HG03442 (cell line): ENCODE measurements at regions not wholly inside any gene's neighbourhood (a gene's known extent, or its start where the extent isn't known, plus 50 kb on each side); places are given as distances from the start of the nearest gene placed in this dataset.
"Not testable (repeated sequence)": the region's sequence is repeated elsewhere in the genome, so short reads cannot be mapped to it uniquely, and the experiment has no call there.

Source experiments
- ATAC-seq: cut with Tn5 transposase; IDR thresholded peaks from one replicate; pipeline ENCODE4 v1.9.1; 2021; ENCODE audit warnings: mild to moderate bottlenecking, moderate library complexity; ENCODE audit not compliant: unreplicated experiment

DNA sequence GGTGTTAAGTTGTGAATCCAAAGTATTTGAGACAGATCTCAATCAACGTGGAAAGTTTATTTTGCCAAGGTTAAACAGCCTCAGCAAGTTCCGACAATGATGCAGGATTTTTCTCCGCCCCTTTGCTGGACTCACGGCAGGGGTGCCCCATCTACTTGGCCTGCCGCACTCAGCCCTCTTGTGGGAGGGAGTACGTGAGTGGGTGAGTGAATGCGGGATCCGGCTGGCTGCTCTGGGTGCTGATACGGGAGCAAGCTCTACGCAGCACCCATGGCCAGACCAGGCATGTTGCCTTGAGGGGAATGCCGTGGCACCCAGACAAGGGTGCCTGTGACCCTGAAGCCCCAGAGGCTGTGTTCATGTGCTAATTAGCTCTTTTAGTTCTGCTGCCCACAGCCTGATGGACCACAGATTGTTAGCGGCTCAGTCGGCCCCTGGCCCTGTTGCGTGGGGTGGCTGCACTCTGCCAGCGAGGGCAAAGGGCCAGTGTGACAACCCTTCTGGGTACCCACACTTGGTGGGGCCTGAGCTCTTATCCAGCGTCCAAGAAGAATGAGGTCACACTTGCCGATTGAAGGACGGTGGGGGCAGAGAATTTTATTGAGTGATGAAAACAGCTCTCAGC is 81.2 kb upstream of the FAM153A start:
- not testable (repeated sequence) for ATAC-seq

DNA sequence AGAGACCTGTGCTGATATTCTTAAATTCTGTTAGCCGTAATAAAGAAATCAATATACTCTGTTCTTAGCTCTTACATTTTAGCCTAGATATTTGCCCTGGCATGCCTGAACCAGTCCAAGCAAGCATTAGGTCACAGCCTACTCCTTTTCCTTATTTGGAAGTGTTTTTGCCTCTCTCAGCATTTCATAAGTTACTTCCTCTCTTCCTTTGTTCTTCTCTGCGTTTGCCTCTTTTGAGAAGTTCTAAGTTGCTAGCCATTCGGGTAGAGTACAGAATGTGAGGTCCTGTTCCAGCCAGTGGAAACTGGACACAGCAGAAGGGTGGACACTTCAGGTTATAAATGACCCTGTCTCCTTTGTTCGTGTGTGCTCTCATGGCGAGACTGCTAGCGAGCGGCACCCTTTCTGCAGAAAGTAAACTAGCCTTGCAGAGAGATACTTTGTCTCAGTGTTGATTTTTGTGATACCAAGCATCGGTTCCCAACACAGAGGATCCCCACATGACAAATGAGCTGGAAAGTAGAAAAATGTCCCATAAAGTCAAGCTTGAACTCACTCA is 75.0 kb upstream of the FAM153A start:
- ATAC-seq: not testable (repeated sequence)

DNA sequence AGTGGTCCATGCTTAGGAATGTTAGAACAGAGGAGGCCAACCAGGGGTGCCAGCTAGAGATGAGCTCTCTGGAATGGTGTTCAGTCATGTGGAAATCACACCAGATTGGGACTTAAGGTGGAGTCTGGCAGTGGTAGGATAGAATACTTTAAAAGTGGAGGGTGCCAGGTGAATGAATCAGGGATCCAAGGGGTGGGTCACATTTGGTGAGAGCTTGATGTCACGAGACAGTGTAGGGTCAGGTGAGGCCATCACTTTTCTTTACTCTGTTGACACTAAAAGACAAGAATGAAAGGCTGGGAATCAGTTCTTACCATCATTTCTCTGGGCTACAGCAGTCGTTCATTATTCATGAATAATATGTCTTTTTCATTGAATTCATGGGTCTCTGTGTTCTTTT is 73.8 kb upstream of the FAM153A start:
- not testable (repeated sequence) for ATAC-seq

DNA sequence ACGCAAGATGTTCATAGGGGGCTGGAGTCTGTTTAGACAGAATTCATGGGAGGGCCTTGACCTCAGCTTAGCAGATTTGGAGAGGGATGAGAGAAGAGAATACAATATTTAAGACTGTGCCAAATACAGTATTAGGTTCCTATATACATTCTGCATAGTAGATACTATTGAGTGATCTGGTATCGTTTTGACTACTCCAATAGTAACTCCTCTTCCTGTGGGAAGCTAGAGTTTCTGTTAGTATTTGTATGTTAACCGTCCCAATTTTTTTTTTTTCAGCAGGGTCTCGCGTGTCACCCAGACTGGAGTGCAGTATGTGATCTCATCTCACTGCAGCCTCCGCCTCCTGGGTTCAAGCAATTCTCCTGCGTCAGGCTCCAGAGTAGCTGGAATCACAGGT is 65.2 kb upstream of the FAM153A start:
- ATAC-seq: not testable (repeated sequence)

DNA sequence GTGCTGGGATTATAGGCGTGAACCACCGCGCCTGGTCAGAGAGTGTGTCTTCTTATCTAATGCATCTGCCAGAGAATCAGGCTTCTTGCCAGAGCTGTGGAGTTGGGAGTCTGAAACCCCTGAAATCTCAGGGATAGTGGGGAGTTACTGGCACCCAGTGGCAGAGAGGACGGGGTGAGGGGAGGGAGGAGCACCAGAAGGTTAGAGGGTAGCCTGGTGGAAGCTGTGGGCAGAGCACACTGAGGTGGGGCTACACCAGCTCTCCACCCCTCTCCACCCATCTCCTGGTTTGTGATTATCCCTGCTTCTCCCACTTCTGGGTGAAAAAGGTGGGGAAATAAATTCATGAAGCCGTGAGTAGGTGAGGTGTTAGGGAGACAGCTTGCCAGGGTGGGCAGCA is 63.9 kb upstream of the FAM153A start:
- ATAC-seq: not testable (repeated sequence)

DNA sequence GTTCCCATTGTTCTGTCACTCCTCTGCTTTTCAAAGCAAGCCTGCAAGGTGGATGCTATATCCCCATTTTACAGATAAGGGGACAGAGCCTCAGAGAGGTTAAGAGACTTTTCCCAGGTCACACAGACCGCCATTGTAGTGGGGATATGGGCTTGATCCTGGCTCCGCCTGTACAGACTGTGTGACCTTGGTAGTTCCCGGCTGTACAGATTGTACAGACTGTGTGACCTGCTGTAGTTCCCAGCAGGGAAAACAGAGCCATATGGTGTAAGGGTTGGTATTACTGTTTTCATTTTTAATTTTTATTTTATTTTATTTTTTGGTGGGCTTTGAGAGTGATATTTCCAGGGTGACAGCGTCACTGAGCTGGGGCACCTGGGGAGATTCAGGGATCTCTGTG is 63.2 kb upstream of the FAM153A start:
- ATAC-seq: not testable (repeated sequence)

DNA sequence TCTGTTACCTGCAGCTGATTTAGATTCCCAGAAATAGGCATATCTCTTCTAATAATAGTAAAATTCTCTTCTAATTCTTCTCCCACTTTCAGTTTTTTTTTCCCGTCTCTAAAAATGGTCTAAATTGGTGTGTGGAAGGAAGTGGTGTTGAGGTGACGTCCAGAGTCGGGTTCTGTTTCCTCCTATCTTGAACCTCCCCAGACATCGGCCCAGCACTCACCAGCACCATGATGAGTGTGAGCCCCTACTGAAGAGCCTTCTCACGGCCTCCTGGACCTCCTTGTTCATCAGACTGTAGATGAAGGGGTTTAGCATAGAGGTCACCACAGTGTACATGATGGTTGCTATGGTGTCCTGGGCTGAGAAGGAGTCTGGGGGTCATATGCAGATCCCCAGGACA is 53.5 kb upstream of the FAM153A start:
- not testable (repeated sequence) for ATAC-seq
